H1 (cell line): ENCODE measurements at regions not wholly inside any gene's neighbourhood (a gene's known extent, or its start where the extent isn't known, plus 50 kb on each side); places are given as distances from the start of the nearest gene placed in this dataset.

Source experiments
- CTCF ChIA-PET: fragments of 300-600 bp; sonication (Branson Sonifier 250); formaldehyde crosslinking; loops from one replicate; lab custom pipeline; 2021; ENCODE audit not compliant: partially characterized antibody; lab: Charles Lee
- POLR2A ChIA-PET: fragments of 300-600 bp; sonication (Branson Sonifier 250); formaldehyde crosslinking; loops from one replicate; lab custom pipeline; 2021; ENCODE audit warnings: inconsistent platforms; ENCODE audit not compliant: partially characterized antibody; lab: Charles Lee
- DNase-seq, 2 experiments: peaks; one replicate each; pipeline versions ENCODE4 v3.0.0 to v3.0.0-alpha.2; 2010 to 2022; ENCODE audit warnings: low spot score in 2 of 2, low read depth in 1 of 2, mixed read lengths in 1 of 2
- FAIRE-seq: peaks from 2 replicates; lab custom pipeline; 2011; peaks lifted over from hg19 to GRCh38; lab: Jason Lieb, UNC
- H2AFZ ChIP-seq: 2 replicates; pipeline ENCODE4 v1.8.1; 2012; ENCODE audit warnings: low read length, inconsistent platforms
- H2AK5ac ChIP-seq: 2 replicates; pipeline ENCODE4 v1.6.1; 2013; ENCODE audit warnings: low read depth, low read length
- H2BK120ac ChIP-seq: replicated peaks from 2 replicates; pipeline ENCODE3; 2013; ENCODE audit warnings: low read depth, low read length, inconsistent platforms
- H2BK12ac ChIP-seq: 2 replicates; pipeline ENCODE4 v1.6.1; 2013; ENCODE audit warnings: low read depth, low read length
- H2BK15ac ChIP-seq: 2 replicates; pipeline ENCODE4 v1.6.1; 2013; ENCODE audit warnings: low read length
- H2BK20ac ChIP-seq: 2 replicates; pipeline ENCODE4 v1.6.1; 2013; ENCODE audit warnings: low read length
- H2BK5ac ChIP-seq: 2 replicates; pipeline ENCODE4 v1.6.1; 2013; ENCODE audit warnings: low read depth, low read length
- H3K14ac ChIP-seq: 2 replicates; pipeline ENCODE4 v1.6.1; 2013; ENCODE audit warnings: inconsistent platforms; ENCODE audit not compliant: insufficient read length
- H3K18ac ChIP-seq: 2 replicates; pipeline ENCODE4 v1.6.1; 2013; ENCODE audit warnings: low read length; ENCODE audit errors: extremely low read depth
- H3K23ac ChIP-seq: 2 replicates; pipeline ENCODE4 v1.6.1; 2013; ENCODE audit warnings: inconsistent platforms; ENCODE audit not compliant: insufficient read length
- H3K23me2 ChIP-seq: 2 replicates; pipeline ENCODE4 v1.6.1; 2013; ENCODE audit warnings: low read depth, low read length
- H3K27ac ChIP-seq: 2 replicates; pipeline ENCODE4 v1.6.1; 2011; ENCODE audit warnings: low read depth, low read length, inconsistent platforms
- H3K27me3 ChIP-seq, 4 experiments: replicated peaks in 1 of 4; 1 replicate in 1 of 4; 2 replicates in 3 of 4; pipeline versions ENCODE4 v1.6.1 to v1.8.1; 2011 to 2013; ENCODE audit warnings: low read length in 3 of 4, mild to moderate bottlenecking in 3 of 4, inconsistent platforms in 2 of 4, mixed read lengths in 2 of 4, moderate library complexity in 1 of 4; ENCODE audit not compliant: control insufficient read depth in 3 of 4, insufficient read depth in 3 of 4; ENCODE audit errors: extremely low read depth in 1 of 4
- H3K36me3 ChIP-seq, 4 experiments: 2 replicates each; pipeline versions ENCODE4 v1.6.1 to v1.8.1; 2011 to 2013; ENCODE audit warnings: mild to moderate bottlenecking in 4 of 4, low read length in 3 of 4, moderate library complexity in 2 of 4, control low read depth in 1 of 4, inconsistent platforms in 1 of 4; ENCODE audit not compliant: insufficient read depth in 4 of 4, control insufficient read depth in 2 of 4
- H3K4ac ChIP-seq: replicated peaks from 2 replicates; pipeline ENCODE3; 2013; ENCODE audit warnings: low read length, low read depth, mixed read lengths, inconsistent platforms; ENCODE audit not compliant: insufficient read length
- H3K4me1 ChIP-seq, 4 experiments: replicated peaks in 1 of 4; 1 replicate in 1 of 4; 2 replicates in 3 of 4; pipeline versions ENCODE4 v1.6.1 to v1.8.1; 2011 to 2013; ENCODE audit warnings: low read length in 3 of 4, inconsistent platforms in 2 of 4, mixed read lengths in 1 of 4; ENCODE audit not compliant: insufficient read depth in 4 of 4, control insufficient read depth in 3 of 4
- H3K4me2 ChIP-seq, 2 experiments: 2 replicates each; pipeline versions ENCODE4 v1.6.1 to v1.8.1; 2011 to 2013; ENCODE audit warnings: low read depth in 2 of 2, low read length in 2 of 2, control low read depth in 1 of 2, inconsistent platforms in 1 of 2, mild to moderate bottlenecking in 1 of 2; ENCODE audit not compliant: insufficient read depth in 1 of 2
- H3K4me3 ChIP-seq, 4 experiments: fragments of 200-600, 300-600 bp in 1 of 4; sonication (generic), shearing (Covaris generic), sonication (Bioruptor Twin) in 1 of 4; 2 replicates each; pipeline versions ENCODE4 v1.5.1 to v1.8.1; 2011 to 2016; ENCODE audit warnings: low read length in 4 of 4, low read depth in 3 of 4, control low read depth in 2 of 4, inconsistent platforms in 2 of 4, mild to moderate bottlenecking in 2 of 4, mixed read lengths in 1 of 4, moderate library complexity in 1 of 4; ENCODE audit not compliant: insufficient read depth in 2 of 4; ENCODE audit errors: extremely low read depth in 1 of 4
- H3K56ac ChIP-seq: replicated peaks from 2 replicates; pipeline ENCODE3; 2013; ENCODE audit warnings: low read depth, mild to moderate bottlenecking, mixed read lengths, low read length, inconsistent platforms; ENCODE audit not compliant: insufficient read length
- H3K79me1 ChIP-seq: 2 replicates; pipeline ENCODE4 v1.6.1; 2013; ENCODE audit warnings: low read depth, low read length, control low read depth
- H3K79me2 ChIP-seq, 2 experiments: 2 replicates each; pipeline versions ENCODE4 v1.6.1 to v1.8.1; 2012 to 2013; ENCODE audit warnings: low read length in 2 of 2, mild to moderate bottlenecking in 2 of 2, inconsistent platforms in 1 of 2; ENCODE audit not compliant: insufficient read depth in 2 of 2, control insufficient read depth in 1 of 2
- H3K9ac ChIP-seq, 4 experiments: replicated peaks in 1 of 4; 1 replicate in 1 of 4; 2 replicates in 3 of 4; pipeline versions ENCODE4 v1.6.1 to v1.8.1; 2011 to 2013; ENCODE audit warnings: low read depth in 3 of 4, low read length in 3 of 4, control low read depth in 2 of 4, mild to moderate bottlenecking in 2 of 4, moderate library complexity in 2 of 4, inconsistent platforms in 1 of 4; ENCODE audit errors: extremely low read depth in 1 of 4
- H3K9me3 ChIP-seq, 2 experiments: 2 replicates each; pipeline versions ENCODE4 v1.6.1 to v1.8.1; 2012 to 2013; ENCODE audit warnings: mild to moderate bottlenecking in 2 of 2, moderate library complexity in 2 of 2, control low read depth in 1 of 2, inconsistent platforms in 1 of 2, low read depth in 1 of 2, low read length in 1 of 2, mixed read lengths in 1 of 2; ENCODE audit not compliant: insufficient read depth in 2 of 2
- H4K20me1 ChIP-seq, 2 experiments: replicated peaks in 1 of 2; 2 replicates each; pipeline versions ENCODE3 to v1.8.1; 2011 to 2013; ENCODE audit warnings: inconsistent platforms in 2 of 2, low read length in 2 of 2, mild to moderate bottlenecking in 1 of 2; ENCODE audit not compliant: insufficient read depth in 2 of 2, control insufficient read depth in 1 of 2
- H4K5ac ChIP-seq: 2 replicates; pipeline ENCODE4 v1.6.1; 2013; ENCODE audit warnings: low read length, low read depth, mixed read lengths, inconsistent platforms; ENCODE audit not compliant: insufficient read length
- H4K8ac ChIP-seq: 2 replicates; pipeline ENCODE4 v1.8.0; 2013; ENCODE audit warnings: mild to moderate bottlenecking, moderate library complexity, low read length, inconsistent platforms; ENCODE audit not compliant: insufficient read depth; ENCODE audit errors: extremely low read depth
- H4K91ac ChIP-seq: replicated peaks from 2 replicates; pipeline ENCODE3; 2013; ENCODE audit warnings: low read length, mixed read lengths, inconsistent platforms; ENCODE audit not compliant: insufficient read length
- CHD1 ChIP-seq: IDR thresholded peaks from 2 replicates; pipeline ENCODE4 v1.6.1; 2012; ENCODE audit warnings: low read depth, low read length, improper control_type of control experiment
- CHD2 ChIP-seq: IDR thresholded peaks from 2 replicates; pipeline ENCODE4 v1.6.1; 2012; ENCODE audit warnings: low read length, improper control_type of control experiment
- HDAC6 ChIP-seq: IDR thresholded peaks from one replicate; pipeline ENCODE4 v1.7.1; 2012; ENCODE audit warnings: low read depth, mild to moderate bottlenecking, inconsistent platforms, low read length, moderate library complexity
- POU5F1 ChIP-seq: IDR thresholded peaks from 2 replicates; pipeline ENCODE4 v1.6.1; 2011; ENCODE audit warnings: low read depth, mild to moderate bottlenecking, low read length, moderate library complexity
- SIRT6 ChIP-seq: IDR thresholded peaks from one replicate; pipeline ENCODE4 v1.7.1; 2012; ENCODE audit warnings: low read length, inconsistent platforms
- TAF1 ChIP-seq: IDR thresholded peaks from 2 replicates; pipeline ENCODE4 v1.6.1; 2011; ENCODE audit warnings: mild to moderate bottlenecking, low read depth, low read length
- USF2 ChIP-seq: IDR thresholded peaks from 2 replicates; pipeline ENCODE4 v1.6.1; 2011; ENCODE audit warnings: low read length, improper control_type of control experiment
- WGBS, 2 experiments: shearing (Covaris generic) in 1 of 2; methylation state at CpG; one replicate each; pipeline versions ENCODE4 v1.1.6 to v1.1.7; 2013 to 2015; ENCODE audit warnings: low lambda C conversion rate in 2 of 2, mixed read lengths in 2 of 2, inconsistent platforms in 1 of 2, low coverage in 1 of 2, missing lambda C conversion rate in 1 of 2; ENCODE audit not compliant: insufficient replicate concordance in 2 of 2, insufficient coverage in 1 of 2, insufficient read length in 1 of 2; ENCODE audit errors: extremely low coverage in 1 of 2, missing lambda C conversion rate in 1 of 2; 5-methylcytosine and 5-hydroxymethylcytosine counted together

- no peak overlapping the region for H3K9ac ChIP-seq
- H3K79me1 ChIP-seq = no peaks in the 10 kb centered on the region
- POLR2A ChIA-PET = no interaction called here
- H3K14ac ChIP-seq = no peak overlapping the region
- 82% methylated on average over 3 of the region's 3 CpGs; no CpG with 5 or more reads in 1 of the 2 experiments for WGBS, 2 experiments
- no peak overlapping the region for H3K4me3 ChIP-seq
- H3K4me2 ChIP-seq = no peak overlapping the region
- H3K27ac ChIP-seq = no peak overlapping the region
- CTCF ChIA-PET = interaction anchor here (0.6 to 1.7 kb wide), 2 partner anchors 8 to 85 kb away, joined by 3 to 4 read pairs; no protein-coding TSS in a partner anchor
- H3K23me2 ChIP-seq = no peaks in the 10 kb centered on the region
- no peaks in the 10 kb centered on the region for H3K36me3 ChIP-seq
- peaks cover 0 to 11% (median 5%) of the 10 kb centered on the region in 4 experiments; a peak in 5 of 7 replicates for H3K27me3 ChIP-seq
- TF ChIP-seq HDAC6 = no peak
- no peak for TF ChIP-seq CHD2
- TF ChIP-seq TAF1 = no peak
- no peak for TF ChIP-seq USF2
- no peak for TF ChIP-seq SIRT6
- TF ChIP-seq CHD1 = no peak
- no peak for TF ChIP-seq POU5F1
- no peak overlapping the region for H4K5ac ChIP-seq
- no peak overlapping the region for H4K8ac ChIP-seq
- no peak overlapping the region for H4K91ac ChIP-seq
- no peaks in the 10 kb centered on the region for H3K9me3 ChIP-seq
- FAIRE-seq (no peak), DNase-seq (no peak)
- no peaks in the 10 kb centered on the region for H4K20me1 ChIP-seq
- H2AFZ ChIP-seq = no peak overlapping the region
- no peak overlapping the region for H2BK15ac ChIP-seq
- H3K18ac ChIP-seq = no peak overlapping the region
- no peak overlapping the region for H2BK120ac ChIP-seq
- H3K23ac ChIP-seq = no peak overlapping the region
- no peak overlapping the region for H2AK5ac ChIP-seq
- H3K79me2 ChIP-seq = no peaks in the 10 kb centered on the region
- H2BK5ac ChIP-seq = no peak overlapping the region
- H3K4ac ChIP-seq = no peak overlapping the region
- H2BK12ac ChIP-seq = no peak overlapping the region
- no peak overlapping the region for H3K56ac ChIP-seq
- no peak overlapping the region for H2BK20ac ChIP-seq
- H3K4me1 ChIP-seq = 0 out of 7 replicates have a peak, but pooled peaks cover 0 to 3% (median 0%) of the 10 kb centered on the region in 4 experiments
Measured at GRCh38 chr1:164977561-164977960, 379.0 kb downstream of the LMX1A start.
